ENCODE measurements at regions not wholly inside any gene's neighbourhood (a gene's known extent, or its start where the extent isn't known, plus 50 kb on each side); places are given as distances from the start of the nearest gene placed in this dataset.
"Not testable (repeated sequence)": the region's sequence is repeated elsewhere in the genome, so short reads cannot be mapped to it uniquely, and the experiment has no call there.

DNA sequence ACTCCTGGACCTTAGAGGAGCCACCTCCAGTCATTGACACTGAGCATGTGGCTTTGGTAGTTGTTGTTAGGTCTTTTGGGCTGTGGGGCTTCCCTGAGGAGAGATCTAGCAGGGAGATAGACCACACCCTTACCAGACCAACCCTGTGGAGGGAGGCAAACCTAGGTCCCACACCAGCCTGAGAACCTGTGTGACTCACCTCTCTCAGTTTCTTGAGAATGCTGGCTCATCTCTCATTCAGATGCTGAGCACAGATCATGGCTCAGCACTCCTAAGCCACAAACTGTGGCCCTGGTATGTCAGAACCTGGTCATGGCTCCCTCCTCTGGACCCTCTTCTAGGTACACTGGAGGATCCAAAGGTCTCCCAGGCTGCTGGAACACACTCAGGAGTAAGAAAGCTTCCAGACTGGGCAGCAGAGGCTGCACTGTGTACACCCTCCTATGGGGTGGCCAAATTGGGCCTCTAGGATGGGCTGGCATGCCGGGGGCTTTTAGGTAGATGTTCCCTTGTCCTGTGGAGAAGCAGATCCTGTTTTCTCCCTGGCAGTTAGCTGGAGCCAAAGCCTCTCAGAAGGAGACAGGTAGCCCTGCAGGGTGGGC is 1294.5 kb downstream of the KHDRBS2 start:
- CTCF ChIA-PET: no interaction called here
- Histone ChIP-seq H3K4me1 (ENCODE audit: insufficient read depth, low read length, poor library complexity, severe bottlenecking) (no peaks in the 10 kb centered on the region), H3K27me3 (replicated peaks; ENCODE audit: insufficient read depth, low read depth, low read length, poor library complexity) (no peaks in the 10 kb centered on the region), H3K27ac (ENCODE audit: low read depth, low read length, poor library complexity, severe bottlenecking) (no peak overlapping the region), H3K4me3 (ENCODE audit: low read depth, low read length, poor library complexity, severe bottlenecking) (no peak overlapping the region), H3K36me3 (ENCODE audit: insufficient read depth, low read length, poor library complexity, severe bottlenecking) (no peaks in the 10 kb centered on the region), H3K9me3 (ENCODE audit: low read depth, low read length, poor library complexity, severe bottlenecking) (peaks cover 11% of the 10 kb centered on the region)
- POLR2A ChIA-PET (ENCODE audit: low non-redundant PET): no interaction called here
- BruUV-seq (replicated peaks): no TSS peak
- intact Hi-C loops (cut with micrococcal nuclease; ENCODE audit: unreplicated experiment): no loop called here
- TF ChIP-seq, protein P1, sequence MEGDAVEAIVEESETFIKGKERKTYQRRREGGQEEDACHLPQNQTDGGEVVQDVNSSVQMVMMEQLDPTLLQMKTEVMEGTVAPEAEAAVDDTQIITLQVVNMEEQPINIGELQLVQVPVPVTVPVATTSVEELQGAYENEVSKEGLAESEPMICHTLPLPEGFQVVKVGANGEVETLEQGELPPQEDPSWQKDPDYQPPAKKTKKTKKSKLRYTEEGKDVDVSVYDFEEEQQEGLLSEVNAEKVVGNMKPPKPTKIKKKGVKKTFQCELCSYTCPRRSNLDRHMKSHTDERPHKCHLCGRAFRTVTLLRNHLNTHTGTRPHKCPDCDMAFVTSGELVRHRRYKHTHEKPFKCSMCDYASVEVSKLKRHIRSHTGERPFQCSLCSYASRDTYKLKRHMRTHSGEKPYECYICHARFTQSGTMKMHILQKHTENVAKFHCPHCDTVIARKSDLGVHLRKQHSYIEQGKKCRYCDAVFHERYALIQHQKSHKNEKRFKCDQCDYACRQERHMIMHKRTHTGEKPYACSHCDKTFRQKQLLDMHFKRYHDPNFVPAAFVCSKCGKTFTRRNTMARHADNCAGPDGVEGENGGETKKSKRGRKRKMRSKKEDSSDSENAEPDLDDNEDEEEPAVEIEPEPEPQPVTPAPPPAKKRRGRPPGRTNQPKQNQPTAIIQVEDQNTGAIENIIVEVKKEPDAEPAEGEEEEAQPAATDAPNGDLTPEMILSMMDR (conservative IDR thresholded peaks at IDR 0.05; ENCODE audit: low read depth, low read length): no peak
- TF ChIP-seq EZH2 (IDR thresholded peaks at IDR 0.05; ENCODE audit: borderline replicate concordance, low read depth, low read length, poor library complexity, severe bottlenecking): no peak
- DNase-seq (ENCODE audit: low spot score): no peak

DNA sequence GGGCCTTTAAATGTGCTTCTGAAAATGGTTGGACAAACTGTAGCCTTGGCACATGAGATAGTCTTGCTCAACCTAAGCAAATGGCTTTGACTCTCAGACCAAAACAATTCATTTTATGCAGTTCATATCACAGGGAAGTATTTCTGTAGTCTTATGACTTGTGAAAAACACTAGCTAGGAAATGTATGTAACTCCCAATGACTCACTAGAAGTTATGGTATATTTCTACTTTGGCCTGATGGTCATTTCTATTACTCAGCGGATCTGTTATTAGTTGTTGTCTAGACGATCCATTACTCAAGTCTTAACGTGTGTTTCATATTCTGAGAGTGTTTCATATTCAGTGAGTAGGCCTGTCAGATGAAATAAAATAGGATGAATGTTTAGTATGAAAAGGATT is 1333.5 kb downstream of the KHDRBS2 start:
- H3K27me3 ChIP-seq (replicated peaks; ENCODE audit: insufficient read depth, low read depth, low read length, poor library complexity): no peaks in the 10 kb centered on the region
- ChIA-PET POLR2A (ENCODE audit: low non-redundant PET) (no interaction called here), CTCF (no interaction called here)
- no TSS peak for BruUV-seq (replicated peaks)
- H3K4me1 ChIP-seq (ENCODE audit: insufficient read depth, low read length, poor library complexity, severe bottlenecking): no peaks in the 10 kb centered on the region
- no peak for DNase-seq (ENCODE audit: low spot score)
- H3K27ac ChIP-seq (ENCODE audit: low read depth, low read length, poor library complexity, severe bottlenecking): no peak overlapping the region
- peaks cover under 1% of the 10 kb centered on the region for H3K9me3 ChIP-seq (ENCODE audit: low read depth, low read length, poor library complexity, severe bottlenecking)
- TF ChIP-seq, protein P1 (conservative IDR thresholded peaks at IDR 0.05; ENCODE audit: low read depth, low read length): no peak
- no peak for TF ChIP-seq EZH2 (IDR thresholded peaks at IDR 0.05; ENCODE audit: borderline replicate concordance, low read depth, low read length, poor library complexity, severe bottlenecking)
- intact Hi-C loops (cut with micrococcal nuclease; ENCODE audit: unreplicated experiment): no loop called here
- H3K4me3 ChIP-seq (ENCODE audit: low read depth, low read length, poor library complexity, severe bottlenecking): no peak overlapping the region
- H3K36me3 ChIP-seq (ENCODE audit: insufficient read depth, low read length, poor library complexity, severe bottlenecking): no peaks in the 10 kb centered on the region

DNA sequence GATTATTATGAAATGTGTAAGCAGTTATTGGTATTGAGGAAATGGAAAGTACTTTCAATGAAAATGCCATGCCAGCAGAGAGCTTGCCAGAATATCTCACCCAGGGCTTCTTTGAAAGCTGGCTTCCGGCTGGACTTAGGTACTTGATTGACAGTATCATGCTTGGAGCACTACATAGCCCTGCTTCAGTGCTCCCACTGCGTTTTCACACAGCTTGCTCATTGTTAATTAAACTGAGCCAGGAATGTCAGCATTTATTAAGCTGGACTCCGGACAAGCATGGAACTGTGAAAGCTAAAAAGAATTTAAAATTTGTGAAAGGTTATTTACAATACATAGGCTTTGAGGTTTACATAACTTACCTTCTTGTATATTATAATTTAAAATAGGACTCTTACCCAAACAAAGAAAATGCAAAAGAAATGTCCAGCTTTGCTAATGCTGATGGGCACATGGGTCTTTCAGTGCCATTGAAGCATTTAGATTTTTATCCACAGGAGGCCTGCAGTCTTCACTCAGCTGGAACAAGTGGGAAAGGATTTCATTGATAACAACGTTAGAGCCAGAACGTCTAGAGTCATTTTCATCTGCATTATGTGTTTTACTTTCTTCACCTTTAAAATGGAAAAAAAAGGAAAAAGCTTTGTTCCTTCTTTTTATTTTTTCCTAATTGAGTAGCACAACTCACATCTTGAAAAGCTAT is 1335.7 kb downstream of the KHDRBS2 start:
- H3K4me1 ChIP-seq (ENCODE audit: insufficient read depth, low read length, poor library complexity, severe bottlenecking); H3K36me3 ChIP-seq (ENCODE audit: insufficient read depth, low read length, poor library complexity, severe bottlenecking); H3K27ac ChIP-seq (ENCODE audit: low read depth, low read length, poor library complexity, severe bottlenecking); CTCF ChIA-PET; H3K27me3 ChIP-seq (replicated peaks; ENCODE audit: insufficient read depth, low read depth, low read length, poor library complexity); intact Hi-C loops (cut with micrococcal nuclease; ENCODE audit: unreplicated experiment); BruUV-seq (replicated peaks); POLR2A ChIA-PET (ENCODE audit: low non-redundant PET); H3K4me3 ChIP-seq (ENCODE audit: low read depth, low read length, poor library complexity, severe bottlenecking); DNase-seq (ENCODE audit: low spot score); H3K9me3 ChIP-seq (ENCODE audit: low read depth, low read length, poor library complexity, severe bottlenecking): not testable (repeated sequence)

DNA sequence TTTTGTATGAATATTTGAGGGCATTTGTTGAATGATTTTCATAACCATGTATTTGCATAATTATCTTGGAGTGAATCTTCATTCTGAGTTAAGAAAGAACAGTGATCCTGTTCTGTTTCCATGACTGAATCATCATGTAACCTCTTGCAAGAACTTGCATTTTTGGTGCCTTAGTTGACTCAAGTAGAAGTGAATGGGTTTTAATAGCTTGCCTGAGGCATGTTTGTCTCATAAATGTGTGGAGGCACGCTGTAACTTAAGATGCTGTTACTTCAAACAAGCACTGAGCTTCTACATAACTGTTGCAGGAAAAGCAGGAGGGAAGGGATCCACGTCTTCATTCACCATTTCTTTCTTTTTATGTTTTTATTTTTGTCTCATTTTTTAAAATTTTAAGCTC is 1338.6 kb downstream of the KHDRBS2 start:
- H3K27ac ChIP-seq (ENCODE audit: low read depth, low read length, poor library complexity, severe bottlenecking); intact Hi-C loops (cut with micrococcal nuclease; ENCODE audit: unreplicated experiment); POLR2A ChIA-PET (ENCODE audit: low non-redundant PET); H3K27me3 ChIP-seq (replicated peaks; ENCODE audit: insufficient read depth, low read depth, low read length, poor library complexity); BruUV-seq (replicated peaks); H3K4me3 ChIP-seq (ENCODE audit: low read depth, low read length, poor library complexity, severe bottlenecking); H3K4me1 ChIP-seq (ENCODE audit: insufficient read depth, low read length, poor library complexity, severe bottlenecking); CTCF ChIA-PET; H3K36me3 ChIP-seq (ENCODE audit: insufficient read depth, low read length, poor library complexity, severe bottlenecking); DNase-seq (ENCODE audit: low spot score); H3K9me3 ChIP-seq (ENCODE audit: low read depth, low read length, poor library complexity, severe bottlenecking): not testable (repeated sequence)

DNA sequence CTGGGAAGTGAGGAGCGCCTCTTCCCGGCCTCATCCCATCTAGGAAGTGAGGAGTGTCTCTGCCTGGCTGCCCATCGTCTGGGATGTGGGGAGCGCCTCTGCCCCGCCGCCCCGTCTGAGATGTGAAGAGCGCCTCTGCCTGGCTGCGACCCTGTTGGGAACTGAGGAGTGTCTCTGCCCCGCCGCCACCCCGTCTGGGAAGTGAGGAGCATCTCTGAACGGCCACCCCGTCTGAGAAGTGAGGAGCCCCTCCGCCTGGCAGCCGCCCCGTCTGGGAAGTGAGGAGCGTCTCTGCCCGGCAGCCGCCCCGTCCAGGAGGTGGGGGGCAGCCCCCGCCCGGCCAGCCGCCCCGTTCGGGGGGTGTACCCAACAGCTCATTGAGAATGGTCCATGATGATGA is 1341.2 kb downstream of the KHDRBS2 start:
- H3K9me3 ChIP-seq (ENCODE audit: low read depth, low read length, poor library complexity, severe bottlenecking); H3K27me3 ChIP-seq (replicated peaks; ENCODE audit: insufficient read depth, low read depth, low read length, poor library complexity); DNase-seq (ENCODE audit: low spot score); intact Hi-C loops (cut with micrococcal nuclease; ENCODE audit: unreplicated experiment); H3K27ac ChIP-seq (ENCODE audit: low read depth, low read length, poor library complexity, severe bottlenecking); CTCF ChIA-PET; H3K4me3 ChIP-seq (ENCODE audit: low read depth, low read length, poor library complexity, severe bottlenecking); H3K36me3 ChIP-seq (ENCODE audit: insufficient read depth, low read length, poor library complexity, severe bottlenecking); POLR2A ChIA-PET (ENCODE audit: low non-redundant PET); BruUV-seq (replicated peaks); H3K4me1 ChIP-seq (ENCODE audit: insufficient read depth, low read length, poor library complexity, severe bottlenecking): not testable (repeated sequence)

DNA sequence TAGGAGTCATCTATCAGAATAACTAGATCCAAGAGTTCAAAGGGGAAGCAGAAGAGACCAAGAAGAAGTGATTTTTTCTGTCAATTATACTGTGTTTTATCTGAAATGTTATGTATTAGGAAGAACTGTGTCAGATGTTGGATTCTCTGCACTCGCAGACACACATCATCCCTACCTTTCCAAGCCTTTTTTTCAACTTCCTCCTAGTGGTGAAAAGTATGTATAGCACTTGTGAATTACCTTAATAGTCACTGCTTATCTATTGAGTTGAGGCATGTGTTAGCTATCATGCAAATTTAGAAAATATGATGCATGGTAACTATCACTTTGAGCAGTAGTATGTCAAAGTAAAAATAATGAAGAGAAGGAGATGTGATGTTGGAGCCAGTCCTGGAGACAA is 1350.1 kb downstream of the KHDRBS2 start:
- H3K27me3 ChIP-seq (replicated peaks; ENCODE audit: insufficient read depth, low read depth, low read length, poor library complexity); H3K36me3 ChIP-seq (ENCODE audit: insufficient read depth, low read length, poor library complexity, severe bottlenecking); H3K27ac ChIP-seq (ENCODE audit: low read depth, low read length, poor library complexity, severe bottlenecking); POLR2A ChIA-PET (ENCODE audit: low non-redundant PET); H3K4me1 ChIP-seq (ENCODE audit: insufficient read depth, low read length, poor library complexity, severe bottlenecking); H3K9me3 ChIP-seq (ENCODE audit: low read depth, low read length, poor library complexity, severe bottlenecking); DNase-seq (ENCODE audit: low spot score); BruUV-seq (replicated peaks); intact Hi-C loops (cut with micrococcal nuclease; ENCODE audit: unreplicated experiment); H3K4me3 ChIP-seq (ENCODE audit: low read depth, low read length, poor library complexity, severe bottlenecking); CTCF ChIA-PET: not testable (repeated sequence)

Data from A673 (cell line).